Uterus (tissue), 2 donors: ENCODE measurements at regions not wholly inside any gene's neighbourhood (a gene's known extent, or its start where the extent isn't known, plus 50 kb on each side); places are given as distances from the start of the nearest gene placed in this dataset.

Experiments
- CTCF ChIP-seq, 4 experiments: fragments of 200-600 bp in 2 of 4; fragments of 450-650 bp in 2 of 4; sonication (generic) in 2 of 4; IDR thresholded peaks; one replicate each; pipeline ENCODE4 v1.5.1; 2016 to 2019; ENCODE audit warnings: antibody characterized with exemption in 4 of 4, mild to moderate bottlenecking in 2 of 4, moderate library complexity in 1 of 4
- POLR2A ChIP-seq, 2 donors: fragments of 450-650 bp; IDR thresholded peaks; one replicate each; pipeline ENCODE4 v1.6.1; 2016; ENCODE audit warnings: antibody characterized with exemption in 2 of 2, mild to moderate bottlenecking in 1 of 2, moderate library complexity in 1 of 2

- TF ChIP-seq CTCF (IDR thresholded peaks at IDR 0.05) (no peak), POLR2A (IDR thresholded peaks at IDR 0.05) (no peak)
These were observed 76.1 kb upstream of the USP25 start for GRCh38 chr21:15653710-15654109.
